Activated B cell treated with CpG ODN at 0.5 μM for 24 hours (primary cell): ENCODE measurements at regions not wholly inside any gene's neighbourhood (a gene's known extent, or its start where the extent isn't known, plus 50 kb on each side); places are given as distances from the start of the nearest gene placed in this dataset.

Experiments
- ATAC-seq: fragments of 200-7000 bp; cut with Tn5 transposase; one replicate; pipeline ENCODE4 v1.10.0; 2021; ENCODE audit warnings: low read depth, mild to moderate bottlenecking, moderate library complexity
- CTCF ChIA-PET: fragments of 350-600 bp; sonication (Branson Sonifier 250); formaldehyde crosslinking; loops from one replicate; lab custom pipeline; 2021; ENCODE audit warnings: antibody characterized with exemption; lab: Charles Lee
- POLR2A ChIA-PET: fragments of 350-600 bp; sonication (Branson Sonifier 250); formaldehyde crosslinking; loops from one replicate; lab custom pipeline; 2021; ENCODE audit warnings: antibody characterized with exemption; lab: Charles Lee
- DNase-seq: peaks from one replicate; pipeline ENCODE4 v3.0.0; 2022
- H3K27ac Mint-ChIP-seq: one replicate; pipeline ENCODE4 v1.8.0; 2020; ENCODE audit warnings: mixed read lengths
- H3K27me3 Mint-ChIP-seq: one replicate; pipeline ENCODE4 v1.8.0; 2021; ENCODE audit warnings: mixed read lengths
- H3K36me3 Mint-ChIP-seq: one replicate; pipeline ENCODE4 v1.8.0; 2021; ENCODE audit warnings: low read depth, mixed read lengths
- H3K4me1 Mint-ChIP-seq: one replicate; pipeline ENCODE4 v1.8.0; 2021; ENCODE audit warnings: mixed read lengths
- H3K4me3 Mint-ChIP-seq: one replicate; pipeline ENCODE4 v1.8.0; 2020; ENCODE audit warnings: mild to moderate bottlenecking, mixed read lengths
- H3K9me3 Mint-ChIP-seq: one replicate; pipeline ENCODE4 v1.8.0; 2020; ENCODE audit warnings: mixed read lengths
- intact Hi-C: fragments of 100-400 bp; cut with micrococcal nuclease; formaldehyde crosslinking; loops from one replicate; pipeline ENCODE4 v1.15.1; 2024
- TF ChIP-seq, protein P1 (sequence below): fragments of 200-600 bp; IDR thresholded peaks from one replicate; pipeline ENCODE4 v1.8.0; 2022; ENCODE audit warnings: antibody characterized with exemption, mild to moderate bottlenecking

DNA sequence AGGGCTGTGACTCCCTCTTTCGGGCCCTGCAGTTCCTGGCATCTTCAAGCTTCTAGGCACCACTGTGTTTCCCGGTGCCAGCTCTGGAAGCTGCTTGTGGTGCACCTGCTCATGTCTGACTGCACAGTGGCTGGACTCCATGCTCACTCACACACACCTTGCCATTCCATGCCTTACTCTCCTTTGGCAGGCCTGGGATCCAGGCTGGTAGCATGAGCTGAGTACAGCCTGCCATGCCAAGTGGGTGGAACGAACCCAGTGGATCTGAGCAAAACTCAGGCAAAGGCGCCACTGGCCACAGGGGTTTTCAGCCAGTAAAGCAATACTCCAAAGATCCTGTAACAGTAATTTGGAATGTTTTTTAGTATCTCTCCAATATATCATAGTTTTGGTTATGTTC lies 902.7 kb upstream of the USP15 start:
- DNase-seq (no peak), ATAC-seq (no peak)
- Mint-ChIP-seq H3K27ac (no peak overlapping the region), H3K36me3 (no peaks in the 10 kb centered on the region), H3K4me1 (no peaks in the 10 kb centered on the region), H3K9me3 (peaks cover under 1% of the 10 kb centered on the region), H3K4me3 (no peak overlapping the region), H3K27me3 (no peaks in the 10 kb centered on the region)
- TF ChIP-seq, protein P1, sequence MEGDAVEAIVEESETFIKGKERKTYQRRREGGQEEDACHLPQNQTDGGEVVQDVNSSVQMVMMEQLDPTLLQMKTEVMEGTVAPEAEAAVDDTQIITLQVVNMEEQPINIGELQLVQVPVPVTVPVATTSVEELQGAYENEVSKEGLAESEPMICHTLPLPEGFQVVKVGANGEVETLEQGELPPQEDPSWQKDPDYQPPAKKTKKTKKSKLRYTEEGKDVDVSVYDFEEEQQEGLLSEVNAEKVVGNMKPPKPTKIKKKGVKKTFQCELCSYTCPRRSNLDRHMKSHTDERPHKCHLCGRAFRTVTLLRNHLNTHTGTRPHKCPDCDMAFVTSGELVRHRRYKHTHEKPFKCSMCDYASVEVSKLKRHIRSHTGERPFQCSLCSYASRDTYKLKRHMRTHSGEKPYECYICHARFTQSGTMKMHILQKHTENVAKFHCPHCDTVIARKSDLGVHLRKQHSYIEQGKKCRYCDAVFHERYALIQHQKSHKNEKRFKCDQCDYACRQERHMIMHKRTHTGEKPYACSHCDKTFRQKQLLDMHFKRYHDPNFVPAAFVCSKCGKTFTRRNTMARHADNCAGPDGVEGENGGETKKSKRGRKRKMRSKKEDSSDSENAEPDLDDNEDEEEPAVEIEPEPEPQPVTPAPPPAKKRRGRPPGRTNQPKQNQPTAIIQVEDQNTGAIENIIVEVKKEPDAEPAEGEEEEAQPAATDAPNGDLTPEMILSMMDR, result no peak
- POLR2A ChIA-PET, result no interaction called here
- CTCF ChIA-PET, result no interaction called here
- intact Hi-C loops, result no loop called here

DNA sequence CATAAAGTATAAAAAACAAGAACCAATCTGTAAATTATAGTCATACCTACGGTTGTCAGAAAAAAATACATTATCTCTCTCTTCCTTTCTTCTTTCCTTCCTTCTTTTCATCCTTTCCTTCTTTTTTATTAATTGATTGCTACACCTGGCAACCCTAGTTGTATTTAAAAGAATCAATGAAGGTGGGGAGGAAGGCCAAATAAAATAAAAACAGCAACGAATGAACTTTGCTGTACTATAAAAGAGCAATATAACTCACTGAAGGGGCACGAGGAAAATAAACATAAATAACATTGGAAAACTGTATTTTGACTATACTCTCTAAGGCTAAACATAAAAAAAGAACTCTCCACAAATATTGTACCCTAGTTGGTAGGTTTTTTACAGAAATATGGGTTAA lies 898.2 kb upstream of the USP15 start:
- intact Hi-C loops, result no loop called here
- CTCF ChIA-PET, result no interaction called here
- no peak for DNase-seq
- Mint-ChIP-seq H3K27ac (no peak overlapping the region), H3K9me3 (peaks cover 3% of the 10 kb centered on the region), H3K27me3 (no peaks in the 10 kb centered on the region), H3K4me3 (no peak overlapping the region), H3K4me1 (no peaks in the 10 kb centered on the region), H3K36me3 (no peaks in the 10 kb centered on the region)
- TF ChIP-seq, protein P1, result no peak
- POLR2A ChIA-PET, result no interaction called here
- no peak for ATAC-seq

- Mint-ChIP-seq H3K9me3 (peaks cover 3% of the 10 kb centered on the region), H3K4me3 (no peak overlapping the region), H3K36me3 (no peaks in the 10 kb centered on the region), H3K4me1 (no peaks in the 10 kb centered on the region), H3K27ac (no peak overlapping the region), H3K27me3 (no peaks in the 10 kb centered on the region)
- ChIA-PET CTCF (no interaction called here), POLR2A (no interaction called here)
- intact Hi-C loops, result no loop called here
- ATAC-seq (no peak), DNase-seq (no peak)
- TF ChIP-seq, protein P1, result no peak
Observed at GRCh38 chr12:61365001-61365400, 895.2 kb upstream of the USP15 start.

GRCh38 chr12:61367281-61367785 lies 892.9 kb upstream of the USP15 start:
- CTCF ChIA-PET, result no interaction called here
- no peaks in the 10 kb centered on the region for H3K27me3 Mint-ChIP-seq
- no peaks in the 10 kb centered on the region for H3K36me3 Mint-ChIP-seq
- TF ChIP-seq, protein P1, result no peak
- no peaks in the 10 kb centered on the region for H3K4me1 Mint-ChIP-seq
- ATAC-seq, result no peak
- peaks cover 3% of the 10 kb centered on the region for H3K9me3 Mint-ChIP-seq
- intact Hi-C loops, result no loop called here
- H3K27ac Mint-ChIP-seq, result no peak overlapping the region
- POLR2A ChIA-PET, result no interaction called here
- DNase-seq, result no peak
- H3K4me3 Mint-ChIP-seq, result no peak overlapping the region

- intact Hi-C loops, result no loop called here
- TF ChIP-seq, protein P1, result no peak
- ATAC-seq (no peak), DNase-seq (no peak)
- no peak overlapping the region for H3K27ac Mint-ChIP-seq
- no peak overlapping the region for H3K4me3 Mint-ChIP-seq
- peaks cover 1% of the 10 kb centered on the region for H3K9me3 Mint-ChIP-seq
- ChIA-PET CTCF (no interaction called here), POLR2A (no interaction called here)
- no peaks in the 10 kb centered on the region for H3K36me3 Mint-ChIP-seq
- H3K27me3 Mint-ChIP-seq, result no peaks in the 10 kb centered on the region
- H3K4me1 Mint-ChIP-seq, result no peaks in the 10 kb centered on the region
Observed at GRCh38 chr12:61369241-61369910, 890.8 kb upstream of the USP15 start.
